DOHH2 (cell line): ENCODE measurements at regions not wholly inside any gene's neighbourhood (a gene's known extent, or its start where the extent isn't known, plus 50 kb on each side); places are given as distances from the start of the nearest gene placed in this dataset.

Experiments
- EZH2phosphoT487 ChIP-seq: fragments of 200-600 bp; sonication (generic); IDR thresholded peaks from 2 replicates; pipeline ENCODE4 v1.6.1; 2017; ENCODE audit warnings: borderline replicate concordance, mild to moderate bottlenecking, antibody characterized with exemption, low read length, moderate library complexity, mixed read lengths
- TF ChIP-seq, protein P1 (sequence below): fragments of 200-600 bp; sonication (generic); IDR thresholded peaks from one replicate; pipeline ENCODE4 v1.5.1; 2014; ENCODE audit warnings: antibody characterized with exemption, mild to moderate bottlenecking, low read depth, low read length; ENCODE audit not compliant: poor library complexity, severe bottlenecking

DNA sequence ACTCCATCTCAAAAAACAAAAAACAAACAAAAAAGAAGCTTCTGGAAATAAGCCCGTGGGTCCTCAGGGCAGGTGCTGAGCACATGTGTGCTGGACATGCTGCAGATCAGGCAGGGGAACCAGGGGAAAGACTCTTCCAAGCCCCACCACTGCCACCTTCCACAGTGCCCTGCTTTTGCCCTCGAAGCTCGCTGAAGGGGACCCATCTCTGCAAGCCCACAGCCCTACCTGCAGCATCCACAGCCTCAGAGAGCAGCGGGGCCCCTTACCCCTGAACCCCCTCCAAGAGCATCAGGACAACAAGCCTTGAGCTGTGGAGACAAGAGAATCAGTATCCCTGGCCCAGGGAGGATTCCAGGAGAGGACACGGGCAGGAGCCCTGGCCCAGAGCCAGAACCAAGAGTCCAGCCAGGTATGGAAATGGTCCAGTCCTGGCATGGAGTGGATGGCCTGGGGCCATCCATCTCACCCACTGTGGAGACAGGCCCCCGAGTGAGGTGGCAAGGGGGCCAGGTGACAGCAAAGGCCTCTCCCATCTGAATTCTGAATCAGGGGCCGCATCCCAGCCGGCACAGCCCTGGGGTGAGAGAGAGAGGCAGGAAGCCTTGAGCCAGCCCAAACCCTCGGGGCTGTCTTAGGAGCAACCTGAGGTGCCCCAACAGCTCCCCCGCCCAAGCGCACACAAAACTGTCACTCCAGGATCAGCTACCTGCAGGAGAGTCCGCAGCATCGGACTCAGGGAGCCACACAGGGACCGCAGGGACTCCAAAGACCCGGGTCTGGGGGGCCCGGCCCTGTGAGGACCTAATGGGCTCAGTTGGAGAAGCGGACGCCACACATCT lies 51.8 kb upstream of the TPM4 start:
- TF ChIP-seq, protein P1, sequence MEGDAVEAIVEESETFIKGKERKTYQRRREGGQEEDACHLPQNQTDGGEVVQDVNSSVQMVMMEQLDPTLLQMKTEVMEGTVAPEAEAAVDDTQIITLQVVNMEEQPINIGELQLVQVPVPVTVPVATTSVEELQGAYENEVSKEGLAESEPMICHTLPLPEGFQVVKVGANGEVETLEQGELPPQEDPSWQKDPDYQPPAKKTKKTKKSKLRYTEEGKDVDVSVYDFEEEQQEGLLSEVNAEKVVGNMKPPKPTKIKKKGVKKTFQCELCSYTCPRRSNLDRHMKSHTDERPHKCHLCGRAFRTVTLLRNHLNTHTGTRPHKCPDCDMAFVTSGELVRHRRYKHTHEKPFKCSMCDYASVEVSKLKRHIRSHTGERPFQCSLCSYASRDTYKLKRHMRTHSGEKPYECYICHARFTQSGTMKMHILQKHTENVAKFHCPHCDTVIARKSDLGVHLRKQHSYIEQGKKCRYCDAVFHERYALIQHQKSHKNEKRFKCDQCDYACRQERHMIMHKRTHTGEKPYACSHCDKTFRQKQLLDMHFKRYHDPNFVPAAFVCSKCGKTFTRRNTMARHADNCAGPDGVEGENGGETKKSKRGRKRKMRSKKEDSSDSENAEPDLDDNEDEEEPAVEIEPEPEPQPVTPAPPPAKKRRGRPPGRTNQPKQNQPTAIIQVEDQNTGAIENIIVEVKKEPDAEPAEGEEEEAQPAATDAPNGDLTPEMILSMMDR = no peak
- no peak for TF ChIP-seq EZH2phosphoT487
